ENCODE measurements at regions not wholly inside any gene's neighbourhood (a gene's known extent, or its start where the extent isn't known, plus 50 kb on each side); places are given as distances from the start of the nearest gene placed in this dataset.

DNA sequence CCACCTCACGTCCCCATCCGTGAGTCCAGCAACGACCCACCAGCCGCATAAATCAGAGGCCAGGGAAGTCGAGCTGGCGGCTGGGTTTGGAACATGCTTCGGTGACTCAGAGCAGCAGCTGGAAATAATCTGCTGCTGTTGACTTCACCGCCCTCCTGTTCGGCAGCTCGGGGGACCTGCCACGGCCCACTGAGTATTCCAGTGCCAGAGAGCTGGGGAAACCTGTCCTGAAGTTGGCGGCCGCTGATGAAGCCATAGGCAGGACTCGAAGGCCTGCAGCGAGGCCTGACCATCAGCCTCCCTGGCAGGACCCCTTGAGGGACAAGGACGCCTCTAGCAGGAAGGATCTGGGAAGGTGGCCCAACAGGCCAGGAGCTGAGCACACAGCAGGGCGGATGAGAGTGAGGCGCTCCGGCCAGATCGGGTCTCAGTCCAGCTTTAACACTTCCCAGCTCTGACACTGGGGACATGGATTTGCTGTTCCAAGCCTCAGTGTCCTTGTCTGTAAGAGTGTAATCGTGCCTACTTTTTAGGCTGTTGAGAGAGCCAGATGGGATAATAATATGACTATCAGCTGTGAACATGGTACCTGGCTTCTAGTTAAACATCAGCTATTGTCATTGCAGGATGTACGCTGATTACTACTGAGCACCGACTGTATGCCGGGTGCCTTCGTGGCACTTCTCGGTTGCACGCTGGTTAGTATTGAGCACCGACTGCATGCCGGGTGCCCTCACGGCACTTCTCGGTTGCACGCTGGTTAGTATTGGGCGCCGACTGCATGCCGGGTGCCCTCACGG, 50.4 kb upstream of the CIBAR2 start:
- peak; percentile 89 for DNase-seq (ENCODE audit: low read depth)

DNA sequence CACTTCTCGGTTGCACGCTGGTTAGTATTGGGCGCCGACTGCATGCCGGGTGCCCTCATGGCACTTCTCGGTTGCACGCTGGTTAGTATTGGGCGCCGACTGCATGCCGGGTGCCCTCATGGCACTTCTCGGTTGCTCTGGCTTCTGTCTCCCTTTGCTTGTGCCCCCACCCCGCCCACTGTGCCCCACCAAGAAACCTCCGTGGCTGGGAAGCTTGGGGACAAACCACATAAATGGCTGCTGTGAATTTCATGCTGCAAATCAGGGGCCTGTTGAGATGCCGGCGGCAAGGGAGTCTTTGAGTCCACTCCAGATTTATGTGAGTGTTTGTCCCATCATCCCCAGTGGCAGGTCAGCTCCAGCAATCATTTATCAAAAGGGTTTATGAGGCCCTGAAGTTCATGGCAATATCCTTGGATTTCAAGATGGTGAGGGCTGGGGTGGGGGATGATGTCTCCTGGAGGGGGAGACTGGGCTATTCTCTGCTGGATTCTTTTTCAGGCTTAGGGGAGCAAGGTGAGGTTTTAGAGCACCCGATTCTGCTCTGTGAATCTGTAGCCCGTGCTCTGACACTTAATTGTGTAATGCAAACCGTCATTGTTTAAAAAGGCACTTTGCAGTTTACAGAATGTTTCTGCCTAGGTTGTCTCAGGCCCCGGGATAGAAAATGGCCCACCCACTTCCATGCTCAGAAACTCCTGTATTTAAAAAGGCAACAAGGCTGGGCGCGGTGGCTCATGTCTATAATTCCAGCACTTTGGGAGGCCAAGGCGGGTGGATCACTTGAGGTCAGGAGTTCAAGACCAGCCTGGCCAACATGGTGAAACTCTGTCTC, 51.2 kb upstream of the CIBAR2 start:
- no peak for DNase-seq (ENCODE audit: low read depth)

DNA sequence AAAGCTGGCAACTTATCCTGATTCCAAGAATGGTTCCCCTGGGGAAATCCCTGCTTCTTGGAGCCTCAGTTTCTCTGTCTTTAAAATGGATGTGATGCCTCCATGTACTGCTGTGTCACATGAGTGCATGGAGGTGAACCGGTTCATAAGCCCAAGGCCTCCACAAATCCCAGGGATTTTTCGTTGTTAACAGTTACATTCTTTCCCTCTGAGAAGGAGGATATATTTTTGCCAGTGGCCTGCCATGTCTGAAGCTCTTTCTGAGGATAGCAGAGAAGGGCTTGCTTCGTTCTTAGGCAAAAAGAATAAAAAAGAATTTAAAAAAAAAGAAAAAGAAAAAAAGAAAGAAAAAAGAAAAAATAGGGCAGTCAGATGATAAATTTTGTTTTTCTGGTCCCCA, 52.2 kb upstream of the CIBAR2 start:
- no peak for DNase-seq (ENCODE audit: low read depth)

DNA sequence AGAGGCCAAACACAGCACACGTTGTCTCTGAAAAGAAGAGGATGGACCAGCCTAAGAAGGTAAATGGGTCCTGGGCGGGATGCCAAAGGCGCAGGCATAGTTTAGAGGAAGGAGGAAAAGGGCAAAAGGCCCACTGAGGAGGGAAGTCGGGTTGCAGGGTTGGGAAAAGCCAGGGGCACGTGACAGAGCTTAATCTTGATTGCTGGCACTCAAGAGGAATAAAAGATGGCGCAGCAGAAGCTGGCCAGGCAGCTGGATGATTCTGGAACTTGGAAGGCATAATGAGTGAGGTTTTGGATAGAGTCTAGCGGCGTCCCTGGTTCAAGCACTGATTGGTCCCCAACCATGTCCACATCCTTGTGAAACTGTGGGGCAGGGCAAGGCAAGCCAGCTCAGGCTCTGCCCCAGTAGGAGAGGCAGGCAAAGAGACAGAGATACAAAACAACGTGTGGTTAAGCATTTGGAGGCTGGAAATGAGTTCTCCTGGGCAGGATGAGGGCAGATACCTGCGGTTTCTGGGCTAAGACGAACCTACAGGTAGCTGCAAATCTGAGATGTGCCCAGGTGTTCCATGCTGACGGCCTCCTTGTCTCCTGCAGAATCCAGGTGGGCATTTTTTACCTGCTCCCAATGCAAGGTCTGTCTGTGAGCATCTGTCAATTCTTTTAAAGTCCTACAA, 52.7 kb upstream of the CIBAR2 start:
- DNase-seq (ENCODE audit: low read depth): no peak

DNA sequence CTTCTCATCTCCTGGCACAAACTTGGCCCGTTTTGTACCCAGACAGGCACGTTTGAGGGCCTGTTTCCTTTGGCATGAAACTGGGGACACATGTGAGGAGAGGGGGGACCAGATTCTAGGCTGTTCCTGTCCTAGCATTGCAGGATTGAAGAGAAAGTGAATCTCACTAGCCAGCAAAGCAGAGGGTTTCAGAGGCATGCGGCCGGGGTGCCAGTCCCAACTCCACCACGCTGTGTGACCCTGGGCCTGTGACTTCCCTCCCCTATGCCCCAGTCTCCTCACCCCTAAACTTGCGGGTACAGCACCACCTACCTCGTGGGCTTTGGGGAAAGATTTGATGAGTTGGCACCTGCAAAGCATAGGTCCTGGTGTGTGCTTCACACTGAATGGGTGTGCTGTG, 53.5 kb upstream of the CIBAR2 start:
- DNase-seq (ENCODE audit: low read depth): no peak

DNA sequence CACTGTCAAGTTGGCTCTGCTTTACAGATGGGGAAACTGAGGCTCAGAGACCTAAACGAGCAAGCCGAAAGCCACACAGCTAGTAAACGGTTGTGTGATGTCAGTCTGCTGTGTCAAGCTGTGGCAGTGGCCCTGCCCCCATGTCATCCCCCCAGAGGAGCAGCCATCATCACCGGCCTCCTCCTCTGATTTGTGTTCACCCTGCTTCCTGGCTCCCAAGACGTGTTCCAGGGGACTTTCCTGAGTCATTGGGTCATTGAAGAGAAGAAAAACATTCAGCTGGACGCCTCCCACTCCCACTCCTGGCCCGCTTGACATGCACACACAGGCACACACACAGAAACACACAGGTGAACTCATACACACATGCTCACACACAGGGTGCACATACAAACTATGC, 54.0 kb upstream of the CIBAR2 start:
- no peak for DNase-seq (ENCODE audit: low read depth)

DNA sequence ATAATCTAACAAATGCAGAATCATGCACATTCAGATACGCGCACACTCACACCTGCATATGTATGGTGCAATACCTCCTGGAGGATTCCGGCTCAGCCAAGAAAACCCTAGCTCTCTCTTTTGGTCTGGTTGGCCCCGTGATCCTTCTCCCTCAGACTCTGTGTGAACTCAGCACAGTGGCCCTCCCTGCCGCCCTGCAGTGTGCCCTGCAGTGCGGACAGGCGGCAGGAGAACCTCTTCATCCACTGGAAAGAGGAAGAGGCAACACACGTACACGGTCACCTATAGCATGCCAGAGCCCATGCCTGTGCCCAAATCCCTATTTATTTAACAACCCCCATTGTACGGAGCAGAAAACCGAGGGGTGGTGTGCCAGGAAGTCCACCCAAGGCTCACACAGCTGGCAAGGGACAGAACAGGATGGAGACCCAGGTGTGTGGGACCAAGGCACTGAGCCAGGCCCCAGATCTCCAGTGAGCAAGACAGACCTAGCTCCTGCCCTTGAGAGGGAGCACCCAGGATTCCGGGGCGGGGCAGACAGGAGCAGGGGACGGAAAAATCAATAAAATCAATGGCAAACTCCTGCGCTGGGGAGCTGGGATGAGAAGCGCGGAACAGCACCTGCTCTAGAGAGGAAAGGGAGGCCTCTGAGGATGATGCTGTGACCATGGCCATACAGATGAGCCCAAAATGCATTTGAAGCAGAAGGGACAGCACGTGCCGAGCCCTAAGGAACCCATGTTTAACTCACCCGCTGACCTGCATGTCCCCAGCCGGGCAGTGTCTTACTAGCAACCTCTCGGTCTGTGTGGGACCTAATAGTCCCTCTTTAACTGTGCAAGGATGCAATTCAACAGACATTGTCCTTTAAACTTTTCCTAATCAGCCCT, 54.7 kb upstream of the CIBAR2 start:
- DNase-seq (ENCODE audit: low read depth): no peak

DNA sequence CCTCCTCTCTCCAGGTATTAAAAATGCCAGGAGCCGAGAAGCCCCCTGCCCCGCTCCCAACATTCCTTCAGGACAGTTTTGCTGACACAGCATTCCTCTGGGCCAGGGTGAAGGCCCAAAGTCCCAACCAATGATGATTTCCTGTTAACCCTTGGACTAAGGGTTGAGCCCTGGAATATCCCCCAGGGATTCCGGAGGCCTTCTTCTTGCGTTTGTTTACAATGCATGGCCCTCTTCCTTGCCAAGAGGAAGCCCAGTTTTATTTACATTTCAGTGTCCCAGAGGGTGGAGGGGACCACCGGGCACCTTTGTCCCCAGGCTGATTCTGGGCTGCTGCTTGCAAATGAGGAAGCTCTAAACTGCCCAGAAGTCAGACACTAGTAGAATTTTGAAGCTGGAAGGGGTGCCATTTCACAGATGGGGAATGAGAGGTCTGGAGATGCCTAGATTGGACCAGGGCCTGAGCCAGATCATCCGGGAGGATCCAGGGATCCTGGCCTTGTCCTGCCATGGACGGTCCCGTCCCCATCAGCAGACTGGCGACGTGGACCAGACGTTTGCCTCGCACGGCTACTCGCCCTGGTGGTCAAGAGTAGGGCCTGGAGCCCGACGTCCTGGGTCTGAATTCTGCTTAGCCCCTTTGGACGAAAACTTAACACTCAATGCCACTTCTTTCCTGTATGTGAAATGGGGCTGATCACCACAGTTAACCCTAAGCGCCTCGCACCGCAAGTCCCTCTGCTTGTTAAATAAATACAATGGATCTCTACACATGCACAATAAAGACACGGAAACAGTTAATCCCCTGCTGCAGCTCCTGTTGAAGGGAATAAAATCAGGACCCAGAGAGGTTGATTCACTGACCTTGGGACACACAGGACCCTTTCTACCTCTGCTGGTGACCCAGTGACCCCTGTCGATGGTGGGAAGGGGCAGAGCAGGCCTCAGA, 55.6 kb upstream of the CIBAR2 start:
- no peak for DNase-seq (ENCODE audit: low read depth)

DNA sequence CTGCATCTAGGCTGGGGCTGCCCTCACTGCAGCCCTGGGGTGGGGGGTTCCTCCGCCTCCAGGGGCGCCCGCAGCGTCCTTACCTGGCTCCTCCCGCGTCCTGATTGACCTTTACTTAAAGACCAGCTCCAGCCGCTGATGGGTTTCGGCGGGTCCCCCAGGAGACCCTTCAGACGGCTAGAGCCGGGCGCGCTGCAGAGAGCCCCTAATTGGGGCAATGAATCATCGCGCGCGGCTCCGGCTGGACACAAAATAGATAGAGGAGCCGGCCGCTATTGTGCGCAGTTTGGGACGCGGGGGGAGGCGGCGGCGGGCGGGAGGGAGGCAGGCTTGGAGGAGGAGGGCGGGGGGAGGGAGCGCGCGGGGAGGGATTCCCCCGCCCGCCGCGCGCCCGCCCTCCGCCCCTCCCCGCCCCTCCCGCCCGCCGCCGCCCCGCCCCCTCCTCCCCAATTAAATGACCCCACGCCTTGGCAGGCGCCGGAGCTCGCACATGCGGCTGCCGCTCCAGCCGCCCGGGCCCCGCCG, 56.5 kb upstream of the CIBAR2 start:
- DNase-seq (ENCODE audit: low read depth): peak; percentile 78

DNA sequence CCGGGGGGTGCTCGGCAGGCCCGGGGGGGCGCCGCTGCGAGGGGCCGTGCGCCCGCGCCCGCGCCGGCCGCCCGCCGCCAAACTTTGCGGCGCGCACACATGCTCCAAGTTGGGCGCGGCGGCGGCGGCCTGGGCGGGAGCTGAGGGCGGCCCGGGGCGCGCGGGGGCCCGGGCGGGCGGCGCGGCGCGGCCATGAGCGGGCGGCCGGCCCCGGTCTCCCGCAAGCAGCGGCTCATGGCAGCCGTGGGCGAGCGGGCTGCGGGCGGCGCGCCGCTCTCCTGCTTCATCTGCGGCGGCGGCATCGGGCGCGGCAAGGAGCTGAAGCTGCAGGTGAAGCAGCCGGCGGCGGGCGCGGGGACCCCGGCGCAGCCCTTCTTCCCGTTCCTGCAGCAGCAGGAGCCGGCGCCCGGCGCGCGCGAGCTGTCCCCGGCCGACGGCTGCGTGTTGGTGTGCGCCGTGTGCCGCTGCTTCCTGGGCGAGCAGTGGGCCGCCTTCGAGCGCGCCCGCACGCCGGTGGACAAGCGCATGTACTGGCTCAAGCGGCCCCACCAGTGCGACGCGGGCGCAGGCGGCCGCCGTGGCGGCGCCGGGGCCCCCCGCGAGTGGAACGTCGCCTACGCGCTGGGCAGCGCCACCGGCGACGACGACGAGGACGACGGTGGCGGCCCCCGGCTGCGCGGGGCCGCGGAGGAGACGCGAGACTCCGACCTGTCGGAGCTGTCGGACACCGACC, 57.2 kb upstream of the CIBAR2 start:
- DNase-seq (ENCODE audit: low read depth): peak; percentile 53

DNA sequence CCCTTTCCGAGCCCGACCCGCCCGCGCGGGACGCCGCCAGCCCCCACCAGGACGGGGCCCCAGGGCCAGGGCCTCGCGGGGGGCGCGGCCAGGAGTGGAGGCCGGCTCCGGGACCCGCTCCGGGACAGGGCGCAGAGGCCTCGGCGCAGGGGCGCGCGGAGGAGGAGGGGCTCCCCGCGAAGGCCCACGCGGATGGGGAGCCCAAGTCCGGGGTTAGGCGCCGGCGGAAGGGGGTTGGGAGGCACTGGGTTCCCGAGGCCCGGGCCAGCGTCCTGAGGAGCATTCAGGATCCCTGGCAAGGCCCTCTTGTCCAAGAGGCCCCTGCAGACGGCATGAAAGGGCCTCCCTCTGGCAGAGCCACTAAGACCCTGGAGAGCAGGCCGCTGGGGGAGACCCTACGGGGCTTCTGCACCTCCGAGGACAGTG, 57.8 kb upstream of the CIBAR2 start:
- DNase-seq (ENCODE audit: low read depth): no peak

DNA sequence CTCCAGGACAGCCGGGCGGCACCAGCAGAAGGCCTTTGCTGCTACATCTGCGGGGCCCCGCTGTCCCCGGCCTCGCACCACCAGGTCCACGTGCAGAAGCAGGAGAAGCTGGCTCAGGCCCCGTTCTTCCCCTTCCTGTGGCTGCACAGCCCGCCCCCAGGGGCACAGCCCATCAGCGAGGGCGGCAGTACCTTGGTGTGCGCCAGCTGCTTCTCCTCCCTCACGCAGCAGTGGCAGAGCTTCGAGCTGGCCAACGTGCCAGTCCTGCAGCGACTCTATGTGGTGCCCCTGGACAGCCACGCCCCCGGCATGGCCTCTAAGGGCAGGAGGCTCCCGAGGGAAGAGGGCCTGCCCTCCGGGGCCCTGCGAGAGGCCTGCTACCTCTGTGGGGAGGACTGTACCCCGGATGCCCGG, 58.3 kb upstream of the CIBAR2 start:
- no peak for DNase-seq (ENCODE audit: low read depth)

DNA sequence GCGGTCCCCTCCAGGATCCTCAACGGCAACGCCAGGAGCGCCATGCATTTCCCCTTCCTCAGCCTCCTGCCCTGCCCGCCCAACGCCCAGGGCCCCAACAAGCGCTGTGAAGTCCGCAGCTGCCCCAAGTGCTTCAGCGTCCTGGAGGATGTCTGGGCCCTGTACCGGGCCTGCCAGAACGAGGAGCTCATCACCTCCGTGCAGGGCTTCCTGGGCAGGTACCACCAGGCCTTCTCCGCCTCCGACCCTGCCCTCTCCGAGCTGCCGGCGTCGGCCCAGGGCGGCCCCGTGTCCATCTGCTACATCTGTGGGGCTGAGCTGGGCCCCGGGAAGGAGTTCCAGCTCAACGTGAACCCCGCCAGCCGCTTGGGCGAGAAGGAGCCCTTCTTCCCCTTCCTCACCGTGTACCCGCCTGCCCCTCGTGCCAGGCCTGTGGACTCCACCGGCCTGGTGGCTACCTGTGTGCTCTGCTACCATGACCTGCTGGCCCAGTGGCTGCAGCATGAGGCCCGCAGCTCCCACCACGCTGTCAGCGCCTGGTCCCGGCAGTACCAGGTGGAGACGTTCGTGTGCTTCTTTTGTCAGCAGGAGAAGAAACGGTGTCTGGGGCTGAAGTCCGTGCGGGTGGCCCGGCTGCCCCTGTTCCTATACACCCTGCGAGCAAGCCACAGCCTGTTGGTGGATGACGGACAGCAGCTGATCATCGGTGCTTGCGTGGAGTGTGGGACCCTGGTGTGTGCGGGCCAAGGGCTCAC, 58.9 kb upstream of the CIBAR2 start:
- DNase-seq (ENCODE audit: low read depth): no peak

DNA sequence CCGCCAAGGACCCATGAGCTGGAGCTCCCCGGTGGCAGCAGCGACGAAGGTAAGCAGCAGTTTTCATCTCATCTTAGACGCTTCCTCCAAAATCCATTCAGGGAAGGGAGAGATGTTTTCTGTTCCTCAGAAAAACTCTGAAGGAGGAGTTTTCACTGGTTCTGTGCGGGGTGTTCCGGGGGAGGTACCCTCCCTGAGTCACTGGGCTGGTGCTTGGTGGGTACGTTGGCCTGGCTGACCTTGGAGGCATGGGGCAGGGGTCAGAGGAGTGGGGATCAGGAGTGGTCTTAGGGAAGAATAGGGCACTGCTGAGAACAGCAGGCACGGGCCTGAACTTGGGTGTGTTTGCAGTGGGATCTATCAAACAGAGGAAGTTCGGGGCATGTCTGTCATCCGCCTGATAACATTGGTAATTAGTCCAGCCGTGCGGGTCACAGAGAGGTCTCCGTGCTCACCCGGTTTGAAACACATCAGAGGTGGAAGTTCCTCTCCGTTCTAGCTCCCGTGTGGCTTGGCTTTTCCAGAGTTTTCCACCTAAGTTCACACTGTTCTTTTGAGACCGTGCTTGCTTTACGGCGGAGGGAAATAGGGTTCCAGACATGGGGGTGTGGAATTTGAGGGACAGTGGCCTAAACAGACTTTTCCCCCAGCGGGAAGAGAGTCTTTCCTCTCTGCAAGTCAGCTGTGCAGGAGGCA, 59.6 kb upstream of the CIBAR2 start:
- DNase-seq (ENCODE audit: low read depth): peak; percentile 43

DNA sequence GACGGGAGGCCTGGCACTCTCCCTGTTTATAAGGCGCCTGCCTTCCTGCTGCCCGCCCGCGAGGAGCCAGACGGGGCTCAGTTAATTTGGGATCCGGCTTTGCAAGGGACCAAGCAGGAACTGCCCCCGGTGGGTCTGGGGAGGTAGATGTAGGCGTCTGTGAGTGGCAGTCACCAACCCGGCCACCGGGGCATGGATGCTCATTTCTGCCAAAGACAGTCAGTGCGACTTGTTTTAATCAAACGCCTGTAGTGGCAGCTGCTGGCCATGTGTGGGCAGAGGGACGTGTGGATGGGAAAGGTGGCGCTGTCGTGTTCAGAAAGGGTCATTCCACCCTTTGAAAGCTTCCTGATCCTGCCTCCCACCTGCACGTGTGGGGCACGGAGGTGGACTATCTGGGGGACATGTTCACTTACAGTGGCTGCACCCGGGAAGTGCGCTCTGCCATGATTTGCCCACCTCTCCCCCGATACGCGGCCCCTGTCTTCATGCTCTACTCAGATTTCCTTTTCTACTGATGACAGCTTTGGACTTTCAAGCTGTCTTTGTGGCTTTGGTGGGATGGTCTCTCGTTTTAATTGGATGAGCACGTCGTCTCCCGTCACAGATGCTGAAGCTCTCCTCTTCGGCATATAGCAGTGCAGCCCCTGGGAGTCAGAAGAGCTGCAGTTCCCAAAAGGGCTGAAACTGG, 60.3 kb upstream of the CIBAR2 start:
- peak; percentile 68 for DNase-seq (ENCODE audit: low read depth)

DNA sequence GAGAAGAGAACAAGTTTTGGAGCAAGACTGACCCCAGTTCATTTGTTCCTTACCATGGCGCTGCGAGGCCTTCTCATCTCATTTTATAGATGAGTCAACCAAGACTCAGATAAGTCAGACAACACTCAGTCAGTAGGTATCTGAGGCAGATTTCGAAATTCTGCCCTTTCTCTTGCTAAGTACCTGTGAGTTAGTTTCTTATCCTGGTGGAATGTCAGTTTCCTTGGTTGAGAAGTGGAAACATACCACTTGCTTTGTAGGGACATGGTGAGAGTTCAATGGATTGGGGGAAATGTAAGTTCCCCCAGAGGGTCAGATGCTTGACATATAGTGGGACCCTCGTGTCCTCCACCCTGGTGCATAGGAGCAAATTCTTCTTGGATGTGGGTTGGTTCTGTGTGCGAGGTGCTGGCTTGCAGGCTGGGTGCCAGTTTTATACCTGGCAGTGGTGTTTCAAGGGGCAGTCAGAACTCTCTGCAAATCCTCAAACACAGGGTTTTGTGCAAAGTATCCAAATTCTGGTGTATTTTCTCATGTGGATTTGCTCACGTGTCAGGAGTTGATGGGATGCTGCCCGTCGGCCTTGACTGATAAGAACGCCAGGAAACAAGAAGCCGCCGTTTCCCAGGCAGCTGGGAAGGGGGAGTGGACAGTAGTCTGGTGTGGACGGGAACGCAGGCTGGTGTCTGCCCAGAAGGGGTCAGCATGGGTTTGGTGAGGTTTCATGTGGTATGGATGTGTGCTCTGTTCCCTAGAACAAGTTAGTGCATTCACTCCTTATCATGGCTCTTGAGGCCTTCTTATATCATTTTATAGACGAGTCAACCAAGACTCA, 61.1 kb upstream of the CIBAR2 start:
- DNase-seq (ENCODE audit: low read depth): peak; percentile 90
